ENCODE measurements at regions not wholly inside any gene's neighbourhood (a gene's known extent, or its start where the extent isn't known, plus 50 kb on each side); places are given as distances from the start of the nearest gene placed in this dataset.

GRCh38 chr1:60742339-60742738 lies 340.0 kb upstream of the NFIA start:
- Histone ChIP-seq H3K27ac (ENCODE audit: extremely low read depth, low read depth, low read length) (no peak overlapping the region), H3K9me3 (ENCODE audit: control insufficient read depth, insufficient read depth, low read depth, low read length) (no peaks in the 10 kb centered on the region), H3K4me3 (ENCODE audit: low read depth, low read length) (no peak overlapping the region), H3K36me3 (ENCODE audit: control insufficient read depth in 2 of 2, insufficient read depth in 1 of 2, low read length in 2 of 2) (no peaks in the 10 kb centered on the region), H3K4me1 (ENCODE audit: control insufficient read depth, insufficient read depth, low read length) (no peaks in the 10 kb centered on the region)
- TF ChIP-seq ZBTB17 (tag by site-specific recombination; IDR thresholded peaks at IDR 0.05) (no peak), ZNF114 (tag by site-specific recombination; IDR thresholded peaks at IDR 0.05) (no peak), AEBP2 (tag by site-specific recombination; IDR thresholded peaks at IDR 0.05; ENCODE audit: borderline replicate concordance) (no peak), ZNF544 (tag by site-specific recombination; IDR thresholded peaks at IDR 0.05) (no peak), ZNF670 (tag by site-specific recombination; IDR thresholded peaks at IDR 0.05; ENCODE audit: low read depth) (no peak), ZNF366 (tag by site-specific recombination; conservative IDR thresholded peaks at IDR 0.05) (no peak), ZNF174 (tag by site-specific recombination; IDR thresholded peaks at IDR 0.05) (no peak), ZNF239 (tag by site-specific recombination; IDR thresholded peaks at IDR 0.05) (no peak), ZNF112 (tag by site-specific recombination; IDR thresholded peaks at IDR 0.05) (no peak), ZNF701 (tag by site-specific recombination; IDR thresholded peaks at IDR 0.05) (no peak), ZNF560 (tag by site-specific recombination; IDR thresholded peaks at IDR 0.05; ENCODE audit: borderline replicate concordance) (no peak), ZNF23 (tag by site-specific recombination; IDR thresholded peaks at IDR 0.05; ENCODE audit: borderline replicate concordance) (no peak), FEZF1 (tag by site-specific recombination; IDR thresholded peaks at IDR 0.05) (no peak), ZNF561 (tag by site-specific recombination; IDR thresholded peaks at IDR 0.05; ENCODE audit: borderline replicate concordance) (no peak), ZNF596 (tag by site-specific recombination; IDR thresholded peaks at IDR 0.05) (no peak), ZNF26 (tag by site-specific recombination; IDR thresholded peaks at IDR 0.05) (no peak), ZNF280C (tag by site-specific recombination; IDR thresholded peaks at IDR 0.05) (no peak), ZNF426 (tag by site-specific recombination; IDR thresholded peaks at IDR 0.05) (no peak), YY1 (tag by site-specific recombination; IDR thresholded peaks at IDR 0.05) (no peak)
- TF ChIP-seq, protein P1, sequence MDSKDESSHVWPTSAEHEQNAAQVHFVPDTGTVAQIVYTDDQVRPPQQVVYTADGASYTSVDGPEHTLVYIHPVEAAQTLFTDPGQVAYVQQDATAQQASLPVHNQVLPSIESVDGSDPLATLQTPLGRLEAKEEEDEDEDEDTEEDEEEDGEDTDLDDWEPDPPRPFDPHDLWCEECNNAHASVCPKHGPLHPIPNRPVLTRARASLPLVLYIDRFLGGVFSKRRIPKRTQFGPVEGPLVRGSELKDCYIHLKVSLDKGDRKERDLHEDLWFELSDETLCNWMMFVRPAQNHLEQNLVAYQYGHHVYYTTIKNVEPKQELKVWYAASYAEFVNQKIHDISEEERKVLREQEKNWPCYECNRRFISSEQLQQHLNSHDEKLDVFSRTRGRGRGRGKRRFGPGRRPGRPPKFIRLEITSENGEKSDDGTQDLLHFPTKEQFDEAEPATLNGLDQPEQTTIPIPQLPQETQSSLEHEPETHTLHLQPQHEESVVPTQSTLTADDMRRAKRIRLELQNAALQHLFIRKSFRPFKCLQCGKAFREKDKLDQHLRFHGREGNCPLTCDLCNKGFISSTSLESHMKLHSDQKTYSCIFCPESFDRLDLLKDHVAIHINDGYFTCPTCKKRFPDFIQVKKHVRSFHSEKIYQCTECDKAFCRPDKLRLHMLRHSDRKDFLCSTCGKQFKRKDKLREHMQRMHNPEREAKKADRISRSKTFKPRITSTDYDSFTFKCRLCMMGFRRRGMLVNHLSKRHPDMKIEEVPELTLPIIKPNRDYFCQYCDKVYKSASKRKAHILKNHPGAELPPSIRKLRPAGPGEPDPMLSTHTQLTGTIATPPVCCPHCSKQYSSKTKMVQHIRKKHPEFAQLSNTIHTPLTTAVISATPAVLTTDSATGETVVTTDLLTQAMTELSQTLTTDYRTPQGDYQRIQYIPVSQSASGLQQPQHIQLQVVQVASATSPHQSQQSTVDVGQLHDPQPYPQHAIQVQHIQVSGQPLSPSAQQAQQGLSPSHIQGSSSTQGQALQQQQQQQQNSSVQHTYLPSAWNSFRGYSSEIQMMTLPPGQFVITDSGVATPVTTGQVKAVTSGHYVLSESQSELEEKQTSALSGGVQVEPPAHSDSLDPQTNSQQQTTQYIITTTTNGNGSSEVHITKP (tag by site-specific recombination; IDR thresholded peaks at IDR 0.05) = no peak
- ChIA-PET CTCF (no interaction called here), POLR2A (no interaction called here)

All from HEK293 (cell line).